ENCODE measurements at regions not wholly inside any gene's neighbourhood (a gene's known extent, or its start where the extent isn't known, plus 50 kb on each side); places are given as distances from the start of the nearest gene placed in this dataset.

- 86% methylated on average over 2 of the region's 3 CpGs for WGBS (ENCODE audit: insufficient coverage)
- TF ChIP-seq, protein P1, sequence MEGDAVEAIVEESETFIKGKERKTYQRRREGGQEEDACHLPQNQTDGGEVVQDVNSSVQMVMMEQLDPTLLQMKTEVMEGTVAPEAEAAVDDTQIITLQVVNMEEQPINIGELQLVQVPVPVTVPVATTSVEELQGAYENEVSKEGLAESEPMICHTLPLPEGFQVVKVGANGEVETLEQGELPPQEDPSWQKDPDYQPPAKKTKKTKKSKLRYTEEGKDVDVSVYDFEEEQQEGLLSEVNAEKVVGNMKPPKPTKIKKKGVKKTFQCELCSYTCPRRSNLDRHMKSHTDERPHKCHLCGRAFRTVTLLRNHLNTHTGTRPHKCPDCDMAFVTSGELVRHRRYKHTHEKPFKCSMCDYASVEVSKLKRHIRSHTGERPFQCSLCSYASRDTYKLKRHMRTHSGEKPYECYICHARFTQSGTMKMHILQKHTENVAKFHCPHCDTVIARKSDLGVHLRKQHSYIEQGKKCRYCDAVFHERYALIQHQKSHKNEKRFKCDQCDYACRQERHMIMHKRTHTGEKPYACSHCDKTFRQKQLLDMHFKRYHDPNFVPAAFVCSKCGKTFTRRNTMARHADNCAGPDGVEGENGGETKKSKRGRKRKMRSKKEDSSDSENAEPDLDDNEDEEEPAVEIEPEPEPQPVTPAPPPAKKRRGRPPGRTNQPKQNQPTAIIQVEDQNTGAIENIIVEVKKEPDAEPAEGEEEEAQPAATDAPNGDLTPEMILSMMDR (IDR thresholded peaks at IDR 0.05) = no peak
- TF ChIP-seq EZH2 (IDR thresholded peaks at IDR 0.05; ENCODE audit: borderline replicate concordance, insufficient read depth, low read depth, low read length, poor library complexity, severe bottlenecking) = no peak
- H3K79me2 ChIP-seq (ENCODE audit: control insufficient read depth, insufficient read depth, low read length) = no peaks in the 10 kb centered on the region
- no peaks in the 10 kb centered on the region for H3K4me1 Mint-ChIP-seq
- POLR2A ChIA-PET = no interaction called here
- CTCF ChIA-PET = no interaction called here
- no peak overlapping the region for H3K27ac Mint-ChIP-seq
- no peaks in the 10 kb centered on the region for H3K36me3 ChIP-seq (replicated peaks in 1 of 2; ENCODE audit: control extremely low read depth in 1 of 2, control insufficient read depth in 1 of 2, extremely low read depth in 1 of 2, insufficient read depth in 2 of 2, low read length in 1 of 2)
- no peak overlapping the region for H3K27ac ChIP-seq (ENCODE audit: low read length in 2 of 2)
- H3K9me3 Mint-ChIP-seq (ENCODE audit: insufficient read depth) = peaks cover 2% of the 10 kb centered on the region
- no peaks in the 10 kb centered on the region for H3K27me3 Mint-ChIP-seq
- H3K9me3 ChIP-seq (ENCODE audit: control extremely low read depth in 1 of 3, control insufficient read depth in 2 of 3, insufficient read depth in 1 of 3, low read length in 2 of 3) = peaks cover 0 to 3% (median 0%) of the 10 kb centered on the region in 3 donors
- H3K4me2 ChIP-seq (replicated peaks; ENCODE audit: low read depth, low read length, poor library complexity, severe bottlenecking) = no peak overlapping the region
- no peak overlapping the region for H2AFZ ChIP-seq (ENCODE audit: insufficient read depth, low read depth, low read length, poor library complexity, severe bottlenecking)
- intact Hi-C loops (cut with micrococcal nuclease) = no loop called here
- H3K4me3 ChIP-seq (ENCODE audit: control extremely low read depth in 1 of 5, extremely low read depth in 1 of 5, insufficient read depth in 1 of 5, low read depth in 2 of 5, low read length in 4 of 5) = no peak overlapping the region
- no peaks in the 10 kb centered on the region for H3K4me1 ChIP-seq (ENCODE audit: control insufficient read depth in 2 of 2, insufficient read depth in 2 of 2, low read length in 2 of 2)
- H3K27me3 ChIP-seq (replicated peaks in 1 of 4; ENCODE audit: control extremely low read depth in 1 of 4, control insufficient read depth in 3 of 4, insufficient read depth in 4 of 4, low read length in 3 of 4) = no peaks in the 10 kb centered on the region
- no peaks in the 10 kb centered on the region for H4K20me1 ChIP-seq (ENCODE audit: control insufficient read depth, insufficient read depth, low read length, poor library complexity, severe bottlenecking)
- DNase-seq (no peak), ATAC-seq (ENCODE audit: low read depth) (no peak)
- no peak overlapping the region for H3K9ac ChIP-seq (ENCODE audit: low read length)
- no peak overlapping the region for H3K4me3 Mint-ChIP-seq
Observed at GRCh38 chr13:55073000-55073399, 2044.4 kb downstream of the OLFM4 start.

GRCh38 chr13:55084630-55085029 lies 2056.0 kb downstream of the OLFM4 start:
- ChIA-PET CTCF (no interaction called here), POLR2A (no interaction called here)
- Histone ChIP-seq H3K36me3 (replicated peaks in 1 of 2; ENCODE audit: control extremely low read depth in 1 of 2, control insufficient read depth in 1 of 2, extremely low read depth in 1 of 2, insufficient read depth in 2 of 2, low read length in 1 of 2) (no peaks in the 10 kb centered on the region), H3K4me2 (replicated peaks; ENCODE audit: low read depth, low read length, poor library complexity, severe bottlenecking) (no peak overlapping the region), H3K27ac (ENCODE audit: low read length in 2 of 2) (no peak overlapping the region), H3K4me1 (ENCODE audit: control insufficient read depth in 2 of 2, insufficient read depth in 2 of 2, low read length in 2 of 2) (no peaks in the 10 kb centered on the region), H4K20me1 (ENCODE audit: control insufficient read depth, insufficient read depth, low read length, poor library complexity, severe bottlenecking) (no peaks in the 10 kb centered on the region), H3K27me3 (replicated peaks in 1 of 4; ENCODE audit: control extremely low read depth in 1 of 4, control insufficient read depth in 3 of 4, insufficient read depth in 4 of 4, low read length in 3 of 4) (no peaks in the 10 kb centered on the region), H3K9ac (ENCODE audit: low read length) (no peak overlapping the region), H3K79me2 (ENCODE audit: control insufficient read depth, insufficient read depth, low read length) (no peaks in the 10 kb centered on the region), H3K9me3 (ENCODE audit: control extremely low read depth in 1 of 3, control insufficient read depth in 2 of 3, insufficient read depth in 1 of 3, low read length in 2 of 3) (no peaks in the 10 kb centered on the region), H2AFZ (ENCODE audit: insufficient read depth, low read depth, low read length, poor library complexity, severe bottlenecking) (no peak overlapping the region), H3K4me3 (ENCODE audit: control extremely low read depth in 1 of 5, extremely low read depth in 1 of 5, insufficient read depth in 1 of 5, low read depth in 2 of 5, low read length in 4 of 5) (no peak overlapping the region)
- no peak overlapping the region for H3K4me3 Mint-ChIP-seq
- no peaks in the 10 kb centered on the region for H3K4me1 Mint-ChIP-seq
- 100% methylated on average over 2 of the region's 5 CpGs for WGBS (ENCODE audit: insufficient coverage)
- no peak for TF ChIP-seq EZH2 (IDR thresholded peaks at IDR 0.05; ENCODE audit: borderline replicate concordance, insufficient read depth, low read depth, low read length, poor library complexity, severe bottlenecking)
- TF ChIP-seq, protein P1 (IDR thresholded peaks at IDR 0.05) = no peak
- intact Hi-C loops (cut with micrococcal nuclease) = no loop called here
- DNase-seq (no peak), ATAC-seq (ENCODE audit: low read depth) (no peak)
- H3K27me3 Mint-ChIP-seq = no peaks in the 10 kb centered on the region
- no peak overlapping the region for H3K27ac Mint-ChIP-seq
- H3K9me3 Mint-ChIP-seq (ENCODE audit: insufficient read depth) = peaks cover 2% of the 10 kb centered on the region

All from B cell (primary cell).